HepG2 (cell line): ENCODE measurements at regions not wholly inside any gene's neighbourhood (a gene's known extent, or its start where the extent isn't known, plus 50 kb on each side); places are given as distances from the start of the nearest gene placed in this dataset.
A peak's percentile ranks its signal among the peaks of the same experiment; 100 is the strongest.

Source experiments
- ELF1 ChIP-seq: sonication (generic); formaldehyde crosslinking; IDR thresholded peaks from 2 replicates; pipeline ENCODE4 v1.4.0; 2020; ENCODE audit warnings: missing genetic modification reagents
- ERF ChIP-seq: IDR thresholded peaks from 2 replicates; pipeline ENCODE4 v1.6.1; 2018; ENCODE audit warnings: missing biosample characterization, missing genetic modification reagents
- ETV5 ChIP-seq: IDR thresholded peaks from 2 replicates; pipeline ENCODE4 v1.6.1; 2018; ENCODE audit warnings: missing biosample characterization, missing genetic modification reagents, inconsistent platforms, borderline replicate concordance
- GABPA ChIP-seq, 2 experiments: IDR thresholded peaks; 2 replicates each; pipeline ENCODE4 v1.6.1; 2011 to 2016; ENCODE audit warnings: low read depth in 2 of 2, low read length in 1 of 2, missing biosample characterization in 1 of 2, missing genetic modification characterization in 1 of 2
- TCF7 ChIP-seq: sonication (generic); IDR thresholded peaks from 2 replicates; pipeline ENCODE4 v1.6.1; 2016; ENCODE audit warnings: antibody characterized with exemption, low read depth
- ZKSCAN8 ChIP-seq: IDR thresholded peaks from 2 replicates; pipeline ENCODE4 v1.6.1; 2016; ENCODE audit warnings: borderline replicate concordance, missing genetic modification reagents, missing compliant biosample characterization
- ZNF569 ChIP-seq: sonication (generic); formaldehyde crosslinking; IDR thresholded peaks from 2 replicates; pipeline ENCODE4 v1.5.0; 2020; ENCODE audit warnings: mild to moderate bottlenecking, missing genetic modification reagents, moderate library complexity, borderline replicate concordance
- ZNF607 ChIP-seq: sonication (generic); formaldehyde crosslinking; IDR thresholded peaks from 2 replicates; pipeline ENCODE4 v1.5.1; 2020; ENCODE audit warnings: missing genetic modification reagents, mild to moderate bottlenecking, borderline replicate concordance
- ZNF652 ChIP-seq: IDR thresholded peaks from 2 replicates; pipeline ENCODE4 v1.6.1; 2016; ENCODE audit warnings: low read depth, borderline replicate concordance
- TF ChIP-seq, protein P1 (sequence below): sonication (generic); formaldehyde crosslinking; IDR thresholded peaks from 2 replicates; pipeline ENCODE4 v1.8.1; 2023; ENCODE audit warnings: missing genetic modification reagents, inconsistent platforms, borderline replicate concordance
- TF ChIP-seq, protein P2 (sequence below): sonication (generic); formaldehyde crosslinking; IDR thresholded peaks from 2 replicates; pipeline ENCODE4 v1.4.0; 2020; ENCODE audit warnings: missing genetic modification reagents, borderline replicate concordance
- TF ChIP-seq, protein P3 (sequence below): IDR thresholded peaks from 2 replicates; pipeline ENCODE4 v1.6.1; 2016; ENCODE audit warnings: missing compliant biosample characterization, missing genetic modification reagents, borderline replicate concordance
- TF ChIP-seq, protein P4 (sequence below): IDR thresholded peaks from 2 replicates; pipeline ENCODE4 v1.6.1; 2016; ENCODE audit warnings: mild to moderate bottlenecking, missing biosample characterization, missing genetic modification reagents
- TF ChIP-seq, protein P5 (sequence below), 2 experiments: sonication (generic) in 1 of 2; formaldehyde crosslinking in 1 of 2; IDR thresholded peaks; 2 replicates each; pipeline versions ENCODE4 v1.4.0 to v1.6.1; 2018 to 2020; ENCODE audit warnings: missing genetic modification reagents in 2 of 2, borderline replicate concordance in 1 of 2, low read depth in 1 of 2, mild to moderate bottlenecking in 1 of 2, missing biosample characterization in 1 of 2
- TF ChIP-seq, protein P6 (sequence below): sonication (generic); formaldehyde crosslinking; IDR thresholded peaks from 2 replicates; pipeline ENCODE4 v1.4.0; 2020; ENCODE audit warnings: missing genetic modification reagents

DNA sequence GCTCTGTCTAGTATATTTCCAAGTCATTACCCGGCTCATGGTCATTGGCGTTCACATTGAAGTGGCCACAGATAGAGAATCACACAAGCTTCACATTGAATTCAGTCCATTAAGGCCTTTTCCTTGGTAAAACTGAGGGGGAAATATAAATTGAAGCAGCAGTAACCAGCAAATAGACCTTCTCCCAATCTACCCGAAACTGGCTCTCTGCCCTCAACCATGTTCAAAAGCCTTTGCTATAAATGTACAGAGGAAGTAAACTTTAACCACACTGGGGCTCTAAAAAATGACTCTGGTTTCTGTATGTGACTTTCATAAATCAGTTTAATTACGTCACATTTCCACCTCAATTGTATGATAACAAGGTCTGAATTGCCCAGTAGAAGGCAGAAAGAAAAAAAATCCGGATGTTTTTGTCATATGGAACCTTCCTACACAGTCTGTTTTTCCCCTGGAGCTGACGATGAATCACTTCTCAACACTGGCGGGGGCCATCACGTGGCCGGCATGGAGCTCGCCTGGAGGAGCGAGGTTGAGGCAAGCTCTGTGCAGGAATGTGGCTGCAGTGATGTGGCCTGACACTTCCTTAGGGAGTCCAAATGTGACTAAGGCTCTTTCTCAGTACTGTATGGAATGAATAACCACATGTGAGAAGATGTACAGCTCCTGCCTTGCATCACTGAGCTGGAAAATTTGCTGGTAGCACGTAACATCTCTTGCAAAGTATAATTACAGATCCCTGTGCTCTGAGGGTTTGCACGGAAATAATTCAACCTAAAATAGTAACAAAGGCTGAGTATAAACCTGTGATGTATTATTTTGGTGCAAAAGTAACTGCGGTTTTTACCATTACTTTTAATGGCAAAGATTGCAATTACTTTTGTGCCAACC is 58.6 kb upstream of the SNX9 start (continued):
- TF ChIP-seq, protein P1, sequence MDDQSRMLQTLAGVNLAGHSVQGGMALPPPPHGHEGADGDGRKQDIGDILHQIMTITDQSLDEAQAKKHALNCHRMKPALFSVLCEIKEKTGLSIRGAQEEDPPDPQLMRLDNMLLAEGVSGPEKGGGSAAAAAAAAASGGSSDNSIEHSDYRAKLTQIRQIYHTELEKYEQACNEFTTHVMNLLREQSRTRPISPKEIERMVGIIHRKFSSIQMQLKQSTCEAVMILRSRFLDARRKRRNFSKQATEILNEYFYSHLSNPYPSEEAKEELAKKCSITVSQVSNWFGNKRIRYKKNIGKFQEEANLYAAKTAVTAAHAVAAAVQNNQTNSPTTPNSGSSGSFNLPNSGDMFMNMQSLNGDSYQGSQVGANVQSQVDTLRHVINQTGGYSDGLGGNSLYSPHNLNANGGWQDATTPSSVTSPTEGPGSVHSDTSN (CRISPR knock-in tag): no peak
- TF ChIP-seq ZNF607 (0 out of 2 replicates have a peak, but pooled peaks have one; percentile 60), ZNF569 (CRISPR knock-in tag) (no peak), ERF (CRISPR knock-in tag) (peak; percentile 64), ELF1 (CRISPR knock-in tag) (peak; percentile 49; the same call in 1 of the 2 replicates), ZNF652 (0 out of 2 replicates have a peak, but pooled peaks have one; percentile 28), ZKSCAN8 (0 out of 2 replicates have a peak, but pooled peaks have one; percentile 21), GABPA (IDR thresholded peaks at IDR 0.05; ENCODE audit: low read depth, low read length) (no peak), GABPA (CRISPR knock-in tag; IDR thresholded peaks at IDR 0.05; ENCODE audit: low read depth) (0 out of 2 replicates have a peak, but pooled peaks have one; percentile 45), TCF7 (no peak), ETV5 (CRISPR knock-in tag) (peak; percentile 55; the same call in 1 of the 2 replicates)
- TF ChIP-seq, protein P2, sequence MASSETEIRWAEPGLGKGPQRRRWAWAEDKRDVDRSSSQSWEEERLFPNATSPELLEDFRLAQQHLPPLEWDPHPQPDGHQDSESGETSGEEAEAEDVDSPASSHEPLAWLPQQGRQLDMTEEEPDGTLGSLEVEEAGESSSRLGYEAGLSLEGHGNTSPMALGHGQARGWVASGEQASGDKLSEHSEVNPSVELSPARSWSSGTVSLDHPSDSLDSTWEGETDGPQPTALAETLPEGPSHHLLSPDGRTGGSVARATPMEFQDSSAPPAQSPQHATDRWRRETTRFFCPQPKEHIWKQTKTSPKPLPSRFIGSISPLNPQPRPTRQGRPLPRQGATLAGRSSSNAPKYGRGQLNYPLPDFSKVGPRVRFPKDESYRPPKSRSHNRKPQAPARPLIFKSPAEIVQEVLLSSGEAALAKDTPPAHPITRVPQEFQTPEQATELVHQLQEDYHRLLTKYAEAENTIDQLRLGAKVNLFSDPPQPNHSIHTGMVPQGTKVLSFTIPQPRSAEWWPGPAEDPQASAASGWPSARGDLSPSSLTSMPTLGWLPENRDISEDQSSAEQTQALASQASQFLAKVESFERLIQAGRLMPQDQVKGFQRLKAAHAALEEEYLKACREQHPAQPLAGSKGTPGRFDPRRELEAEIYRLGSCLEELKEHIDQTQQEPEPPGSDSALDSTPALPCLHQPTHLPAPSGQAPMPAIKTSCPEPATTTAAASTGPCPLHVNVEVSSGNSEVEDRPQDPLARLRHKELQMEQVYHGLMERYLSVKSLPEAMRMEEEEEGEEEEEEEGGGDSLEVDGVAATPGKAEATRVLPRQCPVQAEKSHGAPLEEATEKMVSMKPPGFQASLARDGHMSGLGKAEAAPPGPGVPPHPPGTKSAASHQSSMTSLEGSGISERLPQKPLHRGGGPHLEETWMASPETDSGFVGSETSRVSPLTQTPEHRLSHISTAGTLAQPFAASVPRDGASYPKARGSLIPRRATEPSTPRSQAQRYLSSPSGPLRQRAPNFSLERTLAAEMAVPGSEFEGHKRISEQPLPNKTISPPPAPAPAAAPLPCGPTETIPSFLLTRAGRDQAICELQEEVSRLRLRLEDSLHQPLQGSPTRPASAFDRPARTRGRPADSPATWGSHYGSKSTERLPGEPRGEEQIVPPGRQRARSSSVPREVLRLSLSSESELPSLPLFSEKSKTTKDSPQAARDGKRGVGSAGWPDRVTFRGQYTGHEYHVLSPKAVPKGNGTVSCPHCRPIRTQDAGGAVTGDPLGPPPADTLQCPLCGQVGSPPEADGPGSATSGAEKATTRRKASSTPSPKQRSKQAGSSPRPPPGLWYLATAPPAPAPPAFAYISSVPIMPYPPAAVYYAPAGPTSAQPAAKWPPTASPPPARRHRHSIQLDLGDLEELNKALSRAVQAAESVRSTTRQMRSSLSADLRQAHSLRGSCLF (CRISPR knock-in tag): peak; percentile 41; the same call in 1 of the 2 replicates
- TF ChIP-seq, protein P3, sequence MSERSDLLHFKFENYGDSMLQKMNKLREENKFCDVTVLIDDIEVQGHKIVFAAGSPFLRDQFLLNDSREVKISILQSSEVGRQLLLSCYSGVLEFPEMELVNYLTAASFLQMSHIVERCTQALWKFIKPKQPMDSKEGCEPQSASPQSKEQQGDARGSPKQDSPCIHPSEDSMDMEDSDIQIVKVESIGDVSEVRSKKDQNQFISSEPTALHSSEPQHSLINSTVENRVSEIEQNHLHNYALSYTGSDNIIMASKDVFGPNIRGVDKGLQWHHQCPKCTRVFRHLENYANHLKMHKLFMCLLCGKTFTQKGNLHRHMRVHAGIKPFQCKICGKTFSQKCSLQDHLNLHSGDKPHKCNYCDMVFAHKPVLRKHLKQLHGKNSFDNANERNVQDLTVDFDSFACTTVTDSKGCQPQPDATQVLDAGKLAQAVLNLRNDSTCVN (CRISPR knock-in tag): peak; percentile 75; the same call in 1 of the 2 replicates
- TF ChIP-seq, protein P4, sequence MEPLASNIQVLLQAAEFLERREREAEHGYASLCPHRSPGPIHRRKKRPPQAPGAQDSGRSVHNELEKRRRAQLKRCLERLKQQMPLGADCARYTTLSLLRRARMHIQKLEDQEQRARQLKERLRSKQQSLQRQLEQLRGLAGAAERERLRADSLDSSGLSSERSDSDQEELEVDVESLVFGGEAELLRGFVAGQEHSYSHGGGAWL (CRISPR knock-in tag): peak; percentile 49; the same call in 1 of the 2 replicates
- TF ChIP-seq, protein P5, sequence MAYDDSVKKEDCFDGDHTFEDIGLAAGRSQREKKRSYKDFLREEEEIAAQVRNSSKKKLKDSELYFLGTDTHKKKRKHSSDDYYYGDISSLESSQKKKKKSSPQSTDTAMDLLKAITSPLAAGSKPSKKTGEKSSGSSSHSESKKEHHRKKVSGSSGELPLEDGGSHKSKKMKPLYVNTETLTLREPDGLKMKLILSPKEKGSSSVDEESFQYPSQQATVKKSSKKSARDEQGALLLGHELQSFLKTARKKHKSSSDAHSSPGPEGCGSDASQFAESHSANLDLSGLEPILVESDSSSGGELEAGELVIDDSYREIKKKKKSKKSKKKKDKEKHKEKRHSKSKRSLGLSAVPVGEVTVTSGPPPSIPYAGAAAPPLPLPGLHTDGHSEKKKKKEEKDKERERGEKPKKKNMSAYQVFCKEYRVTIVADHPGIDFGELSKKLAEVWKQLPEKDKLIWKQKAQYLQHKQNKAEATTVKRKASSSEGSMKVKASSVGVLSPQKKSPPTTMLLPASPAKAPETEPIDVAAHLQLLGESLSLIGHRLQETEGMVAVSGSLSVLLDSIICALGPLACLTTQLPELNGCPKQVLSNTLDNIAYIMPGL (CRISPR knock-in tag; IDR thresholded peaks at IDR 0.05; ENCODE audit: borderline replicate concordance in 1 of 2, low read depth in 1 of 2): peak in 1 of 2 experiments; percentile 37; a peak in 1 of 4 replicates
- TF ChIP-seq, protein P6, sequence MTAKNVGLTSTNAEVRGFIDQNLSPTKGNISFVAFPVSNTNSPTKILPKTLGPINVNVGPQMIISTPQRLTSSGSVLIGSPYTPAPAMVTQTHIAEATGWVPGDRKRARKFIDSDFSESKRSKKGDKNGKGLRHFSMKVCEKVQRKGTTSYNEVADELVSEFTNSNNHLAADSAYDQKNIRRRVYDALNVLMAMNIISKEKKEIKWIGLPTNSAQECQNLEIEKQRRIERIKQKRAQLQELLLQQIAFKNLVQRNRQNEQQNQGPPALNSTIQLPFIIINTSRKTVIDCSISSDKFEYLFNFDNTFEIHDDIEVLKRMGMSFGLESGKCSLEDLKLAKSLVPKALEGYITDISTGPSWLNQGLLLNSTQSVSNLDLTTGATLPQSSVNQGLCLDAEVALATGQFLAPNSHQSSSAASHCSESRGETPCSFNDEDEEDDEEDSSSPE (CRISPR knock-in tag): 0 out of 2 replicates have a peak, but pooled peaks have one; percentile 26
